HCT116 (cell line): ENCODE measurements at regions not wholly inside any gene's neighbourhood (a gene's known extent, or its start where the extent isn't known, plus 50 kb on each side); places are given as distances from the start of the nearest gene placed in this dataset.

Experiments used
- ATAC-seq: fragments of 200-7000 bp; cut with Tn5 transposase; 2 replicates; pipeline ENCODE4 v1.9.1; 2020; ENCODE audit warnings: mild to moderate bottlenecking, moderate library complexity
- BruUV-seq: library from RNA; stranded (reverse); fragments of 400-500 nt; replicated peaks from 2 replicates; lab custom pipeline; 2021; lab: Mats Ljungman, UMichigan
- CTCF ChIA-PET: fragments of 300-600 bp; sonication (Branson Sonifier 250); formaldehyde crosslinking; loops from one replicate; lab custom pipeline; 2021; ENCODE audit warnings: antibody characterized with exemption; lab: Charles Lee
- POLR2A ChIA-PET: fragments of 300-600, 350-600 bp; sonication (Branson Sonifier 250); formaldehyde crosslinking; loops from one replicate; lab custom pipeline; 2021; ENCODE audit warnings: antibody characterized with exemption; lab: Charles Lee
- RAD21 ChIA-PET, 2 experiments: fragments of 300-600 bp; sonication (Branson Sonifier 250); formaldehyde crosslinking; loops; one replicate each; lab custom pipeline; 2023; ENCODE audit warnings: low total read pairs in 2 of 2; ENCODE audit not compliant: uncharacterized antibody in 2 of 2, unreplicated experiment in 2 of 2, low non-redundant PET in 1 of 2; lab: Charles Lee
- DNase-seq: peaks from one replicate; pipeline ENCODE4 v3.0.0-alpha.2; 2010; ENCODE audit warnings: low read depth, low spot score
- H2AFZ ChIP-seq: fragments of 200-600 bp; shearing (Covaris generic), sonication (generic); 2 replicates; pipeline ENCODE4 v1.6.1; 2017; ENCODE audit warnings: low read depth, mixed run types, mixed read lengths, antibody characterized with exemption, low read length; ENCODE audit not compliant: poor library complexity, severe bottlenecking
- H3K27ac ChIP-seq: 2 replicates; pipeline ENCODE4 v1.5.1; 2012; ENCODE audit warnings: low read depth, low read length
- H3K27me3 ChIP-seq: fragments of 200-600 bp; sonication (generic); 2 replicates; pipeline ENCODE4 v1.6.1; 2016; ENCODE audit warnings: mixed run types, low read length, mixed read lengths; ENCODE audit not compliant: insufficient read depth
- H3K36me3 ChIP-seq, 2 experiments: fragments of 200-500 bp in 1 of 2; fragments of 200-600 bp in 1 of 2; sonication (Bioruptor generic) in 1 of 2; sonication (generic) in 1 of 2; 2 replicates each; pipeline versions ENCODE4 v1.5.1 to v1.6.1; 2014 to 2016; ENCODE audit warnings: low read length in 2 of 2, inconsistent platforms in 1 of 2, mixed read lengths in 1 of 2, mixed run types in 1 of 2; ENCODE audit not compliant: insufficient read depth in 2 of 2, control insufficient read depth in 1 of 2
- H3K4me1 ChIP-seq, 2 experiments: fragments of 200-600 bp in 1 of 2; sonication (generic) in 1 of 2; 2 replicates each; pipeline versions ENCODE4 v1.5.1 to v1.6.1; 2012 to 2017; ENCODE audit warnings: low read length in 2 of 2, inconsistent platforms in 1 of 2, mild to moderate bottlenecking in 1 of 2, mixed read lengths in 1 of 2, mixed run types in 1 of 2, moderate library complexity in 1 of 2; ENCODE audit not compliant: insufficient read depth in 2 of 2, control insufficient read depth in 1 of 2
- H3K4me2 ChIP-seq: fragments of 200-600 bp; sonication (generic); 2 replicates; pipeline ENCODE4 v1.6.1; 2017; ENCODE audit warnings: mixed run types, low read length, mixed read lengths
- H3K4me3 ChIP-seq, 2 experiments: fragments of 200-600 bp in 1 of 2; sonication (generic) in 1 of 2; replicated peaks in 1 of 2; 2 replicates each; pipeline ENCODE4 v1.5.1; 2011 to 2016; ENCODE audit warnings: low read length in 2 of 2, control low read depth in 1 of 2, low read depth in 1 of 2, mild to moderate bottlenecking in 1 of 2, mixed read lengths in 1 of 2, mixed run types in 1 of 2
- H3K79me2 ChIP-seq: fragments of 200-600 bp; sonication (generic); 2 replicates; pipeline ENCODE4 v1.6.1; 2017; ENCODE audit warnings: mild to moderate bottlenecking, mixed run types, low read length, moderate library complexity, mixed read lengths; ENCODE audit not compliant: insufficient read depth
- H3K9ac ChIP-seq: fragments of 200-600 bp; sonication (generic); 2 replicates; pipeline ENCODE4 v1.6.1; 2016; ENCODE audit warnings: low read length, mixed read lengths
- H3K9me2 ChIP-seq: fragments of 200-600 bp; sonication (generic), shearing (Covaris generic); 2 replicates; pipeline ENCODE4 v1.6.1; 2017; ENCODE audit warnings: mixed run types, mild to moderate bottlenecking, moderate library complexity; ENCODE audit not compliant: insufficient read depth
- H3K9me3 ChIP-seq, 2 experiments: fragments of 200-500 bp in 1 of 2; fragments of 200-600 bp in 1 of 2; sonication (Bioruptor generic) in 1 of 2; sonication (generic) in 1 of 2; 2 replicates each; pipeline ENCODE4 v1.6.1; 2014 to 2017; ENCODE audit warnings: low read length in 2 of 2, mixed read lengths in 2 of 2, inconsistent platforms in 1 of 2, low read depth in 1 of 2, mild to moderate bottlenecking in 1 of 2, mixed run types in 1 of 2, moderate library complexity in 1 of 2; ENCODE audit not compliant: control insufficient read depth in 1 of 2, insufficient read depth in 1 of 2
- H4K20me1 ChIP-seq: fragments of 200-600 bp; sonication (generic), shearing (Covaris generic); 2 replicates; pipeline ENCODE4 v1.6.1; 2017; ENCODE audit warnings: mixed run types, mild to moderate bottlenecking, moderate library complexity; ENCODE audit not compliant: insufficient read depth
- ATF3 ChIP-seq: IDR thresholded peaks from 2 replicates; pipeline ENCODE4 v1.6.1; 2012
- CBX3 ChIP-seq: IDR thresholded peaks from 2 replicates; pipeline ENCODE4 v1.6.1; 2012; ENCODE audit warnings: low read depth
- CEBPB ChIP-seq: IDR thresholded peaks from 2 replicates; pipeline ENCODE4 v1.6.1; 2012; ENCODE audit warnings: low read depth
- EGR1 ChIP-seq: IDR thresholded peaks from 2 replicates; pipeline ENCODE4 v1.6.1; 2012; ENCODE audit warnings: low read depth
- EZH2 ChIP-seq: fragments of 200-600 bp; sonication (generic); IDR thresholded peaks from 2 replicates; pipeline ENCODE4 v1.6.1; 2017; ENCODE audit warnings: antibody characterized with exemption, mixed run types
- EZH2phosphoT487 ChIP-seq: fragments of 200-600 bp; IDR thresholded peaks from 2 replicates; pipeline ENCODE4 v1.6.1; 2018; ENCODE audit warnings: antibody characterized with exemption, borderline replicate concordance
- FOSL1 ChIP-seq: IDR thresholded peaks from 2 replicates; pipeline ENCODE4 v1.6.1; 2012; ENCODE audit warnings: low read depth
- JUND ChIP-seq: IDR thresholded peaks from 2 replicates; pipeline ENCODE4 v1.6.1; 2012
- POLR2AphosphoS5 ChIP-seq: IDR thresholded peaks from 2 replicates; pipeline ENCODE4 v1.6.1; 2011; ENCODE audit warnings: mild to moderate bottlenecking, low read depth, low read length, moderate library complexity
- REST ChIP-seq: IDR thresholded peaks from 2 replicates; pipeline ENCODE4 v1.6.1; 2012; ENCODE audit warnings: low read depth
- SIN3A ChIP-seq: IDR thresholded peaks from 2 replicates; pipeline ENCODE4 v1.6.1; 2012; ENCODE audit warnings: low read depth
- SP1 ChIP-seq: IDR thresholded peaks from 2 replicates; pipeline ENCODE4 v1.6.1; 2012; ENCODE audit warnings: low read depth
- SRF ChIP-seq: IDR thresholded peaks from 2 replicates; pipeline ENCODE4 v1.6.1; 2012; ENCODE audit warnings: low read depth
- TCF7L2 ChIP-seq: IDR thresholded peaks from 2 replicates; pipeline ENCODE4 v1.7.0; 2011; ENCODE audit warnings: borderline replicate concordance, inconsistent platforms; ENCODE audit not compliant: insufficient read depth, insufficient read length; ENCODE audit errors: extremely low read depth
- YY1 ChIP-seq: IDR thresholded peaks from 2 replicates; pipeline ENCODE4 v1.6.1; 2011; ENCODE audit warnings: low read length, low read depth, moderate library complexity, mild to moderate bottlenecking; ENCODE audit not compliant: insufficient replicate concordance; ENCODE audit errors: extremely low read depth
- ZBTB33 ChIP-seq: IDR thresholded peaks from 2 replicates; pipeline ENCODE4 v1.6.1; 2011; ENCODE audit warnings: mild to moderate bottlenecking, low read length, moderate library complexity; ENCODE audit not compliant: insufficient replicate concordance; ENCODE audit errors: extremely low read depth
- ZFX ChIP-seq: fragments of 450-650 bp; IDR thresholded peaks from 2 replicates; pipeline ENCODE4 v1.6.1; 2017
- ZNF274 ChIP-seq: fragments of 200-500 bp; sonication (Bioruptor generic); IDR thresholded peaks from 2 replicates; pipeline ENCODE4 v1.6.1; 2014; ENCODE audit warnings: mild to moderate bottlenecking, low read depth, low read length, inconsistent platforms
- intact Hi-C: fragments of 100-400 bp; cut with micrococcal nuclease; formaldehyde crosslinking; loops from 2 replicates; pipeline ENCODE4 v1.10.0; 2022
- TF ChIP-seq, protein P1 (sequence below), 3 experiments: fragments of 200-600 bp in 1 of 3; sonication (generic) in 1 of 3; IDR thresholded peaks in 2 of 3; conservative IDR thresholded peaks in 1 of 3; 2 replicates each; pipeline ENCODE4 v1.5.1; 2012 to 2017; ENCODE audit warnings: low read depth in 2 of 3, low read length in 2 of 3, antibody characterized with exemption in 1 of 3, borderline replicate concordance in 1 of 3, control low read depth in 1 of 3, mild to moderate bottlenecking in 1 of 3, mixed read lengths in 1 of 3, mixed run types in 1 of 3, moderate library complexity in 1 of 3; ENCODE audit not compliant: insufficient read depth in 1 of 3
- TF ChIP-seq, protein P2 (sequence below): IDR thresholded peaks from 2 replicates; pipeline ENCODE4 v1.6.1; 2012

- Histone ChIP-seq H3K79me2 (no peaks in the 10 kb centered on the region), H3K4me3 (no peak overlapping the region), H4K20me1 (no peaks in the 10 kb centered on the region), H2AFZ (no peak overlapping the region), H3K9me2 (no peaks in the 10 kb centered on the region), H3K4me2 (no peak overlapping the region), H3K9me3 (no peaks in the 10 kb centered on the region), H3K36me3 (no peaks in the 10 kb centered on the region), H3K9ac (no peak overlapping the region), H3K27ac (no peak overlapping the region), H3K4me1 (no peaks in the 10 kb centered on the region), H3K27me3 (no peaks in the 10 kb centered on the region)
- ChIA-PET POLR2A (no interaction called here), CTCF (no interaction called here), RAD21 (no interaction called here)
- TF ChIP-seq SP1 (no peak), YY1 (no peak), EZH2 (no peak), REST (no peak), SRF (no peak), EZH2phosphoT487 (no peak), SIN3A (no peak), CBX3 (no peak), ZBTB33 (no peak), ATF3 (no peak), FOSL1 (no peak), JUND (no peak), TCF7L2 (no peak), ZNF274 (no peak), EGR1 (no peak), CEBPB (no peak), POLR2AphosphoS5 (no peak), ZFX (no peak)
- TF ChIP-seq, protein P1, sequence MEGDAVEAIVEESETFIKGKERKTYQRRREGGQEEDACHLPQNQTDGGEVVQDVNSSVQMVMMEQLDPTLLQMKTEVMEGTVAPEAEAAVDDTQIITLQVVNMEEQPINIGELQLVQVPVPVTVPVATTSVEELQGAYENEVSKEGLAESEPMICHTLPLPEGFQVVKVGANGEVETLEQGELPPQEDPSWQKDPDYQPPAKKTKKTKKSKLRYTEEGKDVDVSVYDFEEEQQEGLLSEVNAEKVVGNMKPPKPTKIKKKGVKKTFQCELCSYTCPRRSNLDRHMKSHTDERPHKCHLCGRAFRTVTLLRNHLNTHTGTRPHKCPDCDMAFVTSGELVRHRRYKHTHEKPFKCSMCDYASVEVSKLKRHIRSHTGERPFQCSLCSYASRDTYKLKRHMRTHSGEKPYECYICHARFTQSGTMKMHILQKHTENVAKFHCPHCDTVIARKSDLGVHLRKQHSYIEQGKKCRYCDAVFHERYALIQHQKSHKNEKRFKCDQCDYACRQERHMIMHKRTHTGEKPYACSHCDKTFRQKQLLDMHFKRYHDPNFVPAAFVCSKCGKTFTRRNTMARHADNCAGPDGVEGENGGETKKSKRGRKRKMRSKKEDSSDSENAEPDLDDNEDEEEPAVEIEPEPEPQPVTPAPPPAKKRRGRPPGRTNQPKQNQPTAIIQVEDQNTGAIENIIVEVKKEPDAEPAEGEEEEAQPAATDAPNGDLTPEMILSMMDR (IDR thresholded peaks at IDR 0.05 in 2 of 3, conservative IDR thresholded peaks at IDR 0.05 in 1 of 3; ENCODE audit: borderline replicate concordance in 1 of 3, insufficient read depth in 1 of 3, low read depth in 2 of 3, low read length in 2 of 3), result no peak
- TF ChIP-seq, protein P2, sequence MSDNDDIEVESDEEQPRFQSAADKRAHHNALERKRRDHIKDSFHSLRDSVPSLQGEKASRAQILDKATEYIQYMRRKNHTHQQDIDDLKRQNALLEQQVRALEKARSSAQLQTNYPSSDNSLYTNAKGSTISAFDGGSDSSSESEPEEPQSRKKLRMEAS, result no peak
- intact Hi-C loops, result no loop called here
- no peak for ATAC-seq
- DNase-seq, result no peak
- no TSS peak for BruUV-seq
Observed at GRCh38 chr2:41972179-41972578, 75.6 kb upstream of the PKDCC start.
